ENCODE measurements at regions not wholly inside any gene's neighbourhood (a gene's known extent, or its start where the extent isn't known, plus 50 kb on each side); places are given as distances from the start of the nearest gene placed in this dataset.

- no peak overlapping the region for H3K27ac ChIP-seq (ENCODE audit: control insufficient read depth, insufficient read depth, low read length)
- H3K9me3 ChIP-seq (ENCODE audit: control insufficient read depth, low read depth, low read length): no peaks in the 10 kb centered on the region
- H3K9me1 ChIP-seq (ENCODE audit: control insufficient read depth, extremely low read depth, insufficient read depth, low read length): no peaks in the 10 kb centered on the region
- H3K9ac ChIP-seq (ENCODE audit: control insufficient read depth, extremely low read depth, insufficient read depth, low read length): no peak overlapping the region
- no peak for DNase-seq (ENCODE audit: low read depth, low spot score)
- dilution Hi-C loops (cut with MboI; ENCODE audit: extremely low pct_ligation_motif_present, low sequenced_read_pairs): no loop called here
- no peaks in the 10 kb centered on the region for H3K4me1 ChIP-seq (ENCODE audit: control insufficient read depth, extremely low read depth, insufficient read depth, low read length)
- FAIRE-seq: no peak
- no peak overlapping the region for H3K4me3 ChIP-seq (ENCODE audit: control insufficient read depth in 2 of 3, extremely low read depth in 1 of 3, insufficient read depth in 2 of 3, low read depth in 1 of 3, low read length in 3 of 3)
- no peaks in the 10 kb centered on the region for H4K20me1 ChIP-seq (ENCODE audit: control insufficient read depth, extremely low read depth, insufficient read depth, low read length)
- H3K79me2 ChIP-seq (ENCODE audit: control insufficient read depth, insufficient read depth, low read length): no peaks in the 10 kb centered on the region
- no peak overlapping the region for H3K4me2 ChIP-seq (ENCODE audit: control insufficient read depth, extremely low read depth, insufficient read depth, low read depth, low read length)
- no peak overlapping the region for H2AFZ ChIP-seq (ENCODE audit: control insufficient read depth, low read length)
- TF ChIP-seq, protein P1, sequence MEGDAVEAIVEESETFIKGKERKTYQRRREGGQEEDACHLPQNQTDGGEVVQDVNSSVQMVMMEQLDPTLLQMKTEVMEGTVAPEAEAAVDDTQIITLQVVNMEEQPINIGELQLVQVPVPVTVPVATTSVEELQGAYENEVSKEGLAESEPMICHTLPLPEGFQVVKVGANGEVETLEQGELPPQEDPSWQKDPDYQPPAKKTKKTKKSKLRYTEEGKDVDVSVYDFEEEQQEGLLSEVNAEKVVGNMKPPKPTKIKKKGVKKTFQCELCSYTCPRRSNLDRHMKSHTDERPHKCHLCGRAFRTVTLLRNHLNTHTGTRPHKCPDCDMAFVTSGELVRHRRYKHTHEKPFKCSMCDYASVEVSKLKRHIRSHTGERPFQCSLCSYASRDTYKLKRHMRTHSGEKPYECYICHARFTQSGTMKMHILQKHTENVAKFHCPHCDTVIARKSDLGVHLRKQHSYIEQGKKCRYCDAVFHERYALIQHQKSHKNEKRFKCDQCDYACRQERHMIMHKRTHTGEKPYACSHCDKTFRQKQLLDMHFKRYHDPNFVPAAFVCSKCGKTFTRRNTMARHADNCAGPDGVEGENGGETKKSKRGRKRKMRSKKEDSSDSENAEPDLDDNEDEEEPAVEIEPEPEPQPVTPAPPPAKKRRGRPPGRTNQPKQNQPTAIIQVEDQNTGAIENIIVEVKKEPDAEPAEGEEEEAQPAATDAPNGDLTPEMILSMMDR (optimal IDR thresholded peaks at IDR 0.05 in 1 of 3, IDR thresholded peaks at IDR 0.05 in 1 of 3, conservative IDR thresholded peaks at IDR 0.05 in 1 of 3; ENCODE audit: extremely low read depth in 1 of 3, insufficient read depth in 2 of 3, low read length in 3 of 3): no peak
- no peak for TF ChIP-seq EZH2 (IDR thresholded peaks at IDR 0.05; ENCODE audit: low read length)
- no peaks in the 10 kb centered on the region for H3K36me3 ChIP-seq (ENCODE audit: control insufficient read depth in 2 of 2, extremely low read depth in 1 of 2, insufficient read depth in 2 of 2, low read length in 2 of 2)
- H3K27me3 ChIP-seq (ENCODE audit: control insufficient read depth, extremely low read depth, insufficient read depth, low read length): no peaks in the 10 kb centered on the region
Measured at GRCh38 chr4:124484008-124484407, 228.5 kb downstream of the ANKRD50 start.

GRCh38 chr4:124484940-124485339 lies 227.6 kb downstream of the ANKRD50 start:
- H3K27ac ChIP-seq (ENCODE audit: control insufficient read depth, insufficient read depth, low read length): no peak overlapping the region
- no peaks in the 10 kb centered on the region for H3K4me1 ChIP-seq (ENCODE audit: control insufficient read depth, extremely low read depth, insufficient read depth, low read length)
- H3K4me2 ChIP-seq (ENCODE audit: control insufficient read depth, extremely low read depth, insufficient read depth, low read depth, low read length): no peak overlapping the region
- H4K20me1 ChIP-seq (ENCODE audit: control insufficient read depth, extremely low read depth, insufficient read depth, low read length): no peaks in the 10 kb centered on the region
- no peaks in the 10 kb centered on the region for H3K9me1 ChIP-seq (ENCODE audit: control insufficient read depth, extremely low read depth, insufficient read depth, low read length)
- no peak for TF ChIP-seq EZH2 (IDR thresholded peaks at IDR 0.05; ENCODE audit: low read length)
- TF ChIP-seq, protein P1 (optimal IDR thresholded peaks at IDR 0.05 in 1 of 3, IDR thresholded peaks at IDR 0.05 in 1 of 3, conservative IDR thresholded peaks at IDR 0.05 in 1 of 3; ENCODE audit: extremely low read depth in 1 of 3, insufficient read depth in 2 of 3, low read length in 3 of 3): no peak
- no peaks in the 10 kb centered on the region for H3K36me3 ChIP-seq (ENCODE audit: control insufficient read depth in 2 of 2, extremely low read depth in 1 of 2, insufficient read depth in 2 of 2, low read length in 2 of 2)
- H3K27me3 ChIP-seq (ENCODE audit: control insufficient read depth, extremely low read depth, insufficient read depth, low read length): no peaks in the 10 kb centered on the region
- no peak for DNase-seq (ENCODE audit: low read depth, low spot score)
- H3K4me3 ChIP-seq (ENCODE audit: control insufficient read depth in 2 of 3, extremely low read depth in 1 of 3, insufficient read depth in 2 of 3, low read depth in 1 of 3, low read length in 3 of 3): no peak overlapping the region
- H2AFZ ChIP-seq (ENCODE audit: control insufficient read depth, low read length): no peak overlapping the region
- no peak overlapping the region for H3K9ac ChIP-seq (ENCODE audit: control insufficient read depth, extremely low read depth, insufficient read depth, low read length)
- H3K79me2 ChIP-seq (ENCODE audit: control insufficient read depth, insufficient read depth, low read length): no peaks in the 10 kb centered on the region
- no peak for FAIRE-seq
- H3K9me3 ChIP-seq (ENCODE audit: control insufficient read depth, low read depth, low read length): no peaks in the 10 kb centered on the region
- dilution Hi-C loops (cut with MboI; ENCODE audit: extremely low pct_ligation_motif_present, low sequenced_read_pairs): no loop called here
